ENCODE measurements at regions not wholly inside any gene's neighbourhood (a gene's known extent, or its start where the extent isn't known, plus 50 kb on each side); places are given as distances from the start of the nearest gene placed in this dataset.

DNA sequence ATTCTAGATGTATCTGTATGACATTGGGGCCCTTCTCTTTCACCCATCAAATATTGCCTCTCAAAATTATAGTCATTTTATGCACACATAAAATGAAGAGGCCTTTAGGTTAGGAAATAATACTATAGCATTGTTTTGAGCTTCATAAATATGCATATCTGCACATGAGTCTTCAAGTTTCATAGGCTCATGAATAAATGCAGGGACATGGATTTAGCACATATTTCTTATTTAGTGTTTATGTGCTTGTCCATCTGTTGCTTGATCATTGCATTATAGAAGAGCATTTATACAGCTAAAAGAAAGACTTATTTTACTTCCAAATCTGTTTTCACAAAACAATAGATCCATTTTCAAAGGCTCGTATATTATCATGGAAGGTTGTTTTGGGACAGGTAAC is 455.8 kb downstream of the EPM2A start:
- Histone ChIP-seq H4K8ac (replicated peaks; ENCODE audit: insufficient read length, low read depth, low read length) (no peak overlapping the region), H3T11ph (ENCODE audit: low read length) (no peak overlapping the region), H3K27me3 (ENCODE audit: insufficient read depth, low read length) (no peaks in the 10 kb centered on the region), H3K4me2 (ENCODE audit: insufficient read depth, insufficient read length, low read length) (no peak overlapping the region), H2AK5ac (ENCODE audit: insufficient read length, low read length) (no peak overlapping the region), H3K56ac (ENCODE audit: insufficient read length, low read depth, low read length) (no peak overlapping the region), H2BK12ac (ENCODE audit: insufficient read length, low read depth, low read length) (no peak overlapping the region), H3K23ac (ENCODE audit: insufficient read length, low read depth, low read length) (no peak overlapping the region), H2BK20ac (ENCODE audit: low read depth, low read length, poor library complexity, severe bottlenecking) (no peak overlapping the region), H3K79me2 (ENCODE audit: insufficient read depth, low read length) (no peaks in the 10 kb centered on the region), H3K9ac (ENCODE audit: extremely low read depth, insufficient read length, low read length) (no peak overlapping the region), H3K9me3 (ENCODE audit: control insufficient read depth, low read depth, low read length) (no peaks in the 10 kb centered on the region), H3K18ac (ENCODE audit: insufficient read length, low read depth, low read length) (no peak overlapping the region), H2BK120ac (ENCODE audit: low read depth, low read length, poor library complexity, severe bottlenecking) (no peak overlapping the region), H3K4ac (ENCODE audit: low read depth, low read length) (no peak overlapping the region), H3K27ac (ENCODE audit: insufficient read length, low read depth, low read length) (no peak overlapping the region), H3K4me1 (ENCODE audit: insufficient read depth, low read length) (no peaks in the 10 kb centered on the region), H4K5ac (ENCODE audit: insufficient read length, low read depth, low read length) (no peak overlapping the region), H2BK15ac (ENCODE audit: low read depth, low read length) (no peak overlapping the region), H4K20me1 (ENCODE audit: control insufficient read depth, insufficient read depth, insufficient read length) (no peaks in the 10 kb centered on the region), H4K91ac (ENCODE audit: insufficient read length, low read depth, low read length) (no peak overlapping the region), H3K79me1 (ENCODE audit: insufficient read depth, low read depth, low read length, poor library complexity, severe bottlenecking) (no peaks in the 10 kb centered on the region), H2BK5ac (ENCODE audit: insufficient read length, low read length) (no peak overlapping the region), H3K23me2 (ENCODE audit: insufficient read length, low read depth, low read length, poor library complexity, severe bottlenecking) (no peaks in the 10 kb centered on the region), H3K14ac (ENCODE audit: insufficient read depth, low read length) (no peak overlapping the region), H2AFZ (ENCODE audit: low read length) (no peak overlapping the region)
- H3K27ac Mint-ChIP-seq, result no peak overlapping the region
- peaks cover 6% of the 10 kb centered on the region in 2 experiments for H3K4me1 Mint-ChIP-seq
- no CpG with 5 or more reads among the region's 1 CpG for WGBS (ENCODE audit: extremely low coverage, insufficient read length, low lambda C conversion rate)
- peaks cover 0 to 4% of the 10 kb centered on the region in 2 experiments; a peak in 1 of 5 replicates for H3K9me3 Mint-ChIP-seq
- H3K36me3 Mint-ChIP-seq (ENCODE audit: insufficient read depth in 1 of 3, low read depth in 3 of 3), result no peaks in the 10 kb centered on the region; a peak in 1 of 7 replicates
- no peaks in the 10 kb centered on the region for H3K27me3 Mint-ChIP-seq (ENCODE audit: low read depth)
- DNase-seq, result no peak
- TF ChIP-seq, protein P1, sequence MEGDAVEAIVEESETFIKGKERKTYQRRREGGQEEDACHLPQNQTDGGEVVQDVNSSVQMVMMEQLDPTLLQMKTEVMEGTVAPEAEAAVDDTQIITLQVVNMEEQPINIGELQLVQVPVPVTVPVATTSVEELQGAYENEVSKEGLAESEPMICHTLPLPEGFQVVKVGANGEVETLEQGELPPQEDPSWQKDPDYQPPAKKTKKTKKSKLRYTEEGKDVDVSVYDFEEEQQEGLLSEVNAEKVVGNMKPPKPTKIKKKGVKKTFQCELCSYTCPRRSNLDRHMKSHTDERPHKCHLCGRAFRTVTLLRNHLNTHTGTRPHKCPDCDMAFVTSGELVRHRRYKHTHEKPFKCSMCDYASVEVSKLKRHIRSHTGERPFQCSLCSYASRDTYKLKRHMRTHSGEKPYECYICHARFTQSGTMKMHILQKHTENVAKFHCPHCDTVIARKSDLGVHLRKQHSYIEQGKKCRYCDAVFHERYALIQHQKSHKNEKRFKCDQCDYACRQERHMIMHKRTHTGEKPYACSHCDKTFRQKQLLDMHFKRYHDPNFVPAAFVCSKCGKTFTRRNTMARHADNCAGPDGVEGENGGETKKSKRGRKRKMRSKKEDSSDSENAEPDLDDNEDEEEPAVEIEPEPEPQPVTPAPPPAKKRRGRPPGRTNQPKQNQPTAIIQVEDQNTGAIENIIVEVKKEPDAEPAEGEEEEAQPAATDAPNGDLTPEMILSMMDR (conservative IDR thresholded peaks at IDR 0.05), result no peak
- H3K4me3 Mint-ChIP-seq, result no peak overlapping the region

All from H9 (cell line).